ENCODE measurements at regions not wholly inside any gene's neighbourhood (a gene's known extent, or its start where the extent isn't known, plus 50 kb on each side); places are given as distances from the start of the nearest gene placed in this dataset.

DNA sequence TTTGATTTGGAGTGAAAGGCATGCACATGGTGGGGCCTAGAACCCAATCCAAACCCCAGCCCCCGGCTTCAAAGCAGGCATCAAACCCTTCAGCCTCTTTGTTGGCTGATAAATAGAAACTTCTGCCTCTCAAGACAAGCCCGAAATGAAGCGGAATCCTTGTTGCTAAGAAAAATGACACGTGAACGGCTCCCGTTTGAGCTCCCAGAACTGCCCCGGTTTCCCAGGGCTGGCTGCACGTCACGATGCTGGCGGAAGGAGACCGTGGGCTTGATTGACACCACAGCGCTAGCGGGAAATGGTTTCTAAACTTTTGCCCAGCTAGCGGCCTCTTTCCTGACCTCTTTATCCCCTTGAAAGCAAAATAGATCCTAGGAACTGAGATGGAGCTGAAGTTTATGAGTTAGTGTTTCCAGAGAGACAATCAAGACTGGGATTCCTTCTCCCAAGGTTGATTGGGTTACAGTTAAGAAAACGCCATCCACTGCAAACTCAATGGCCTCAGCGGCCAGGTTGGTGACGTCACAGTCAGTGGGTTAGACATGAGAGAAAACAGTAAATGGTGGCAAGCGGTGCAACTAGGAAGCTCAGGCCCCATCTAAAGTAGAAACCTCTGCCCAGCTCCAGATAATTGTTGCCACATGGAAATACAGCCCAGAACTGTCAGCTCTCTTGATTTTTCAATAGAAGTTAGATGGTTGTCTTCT, 117.0 kb downstream of the ANKRD60 start:
- no peak for DNase-seq (ENCODE audit: low read depth)

DNA sequence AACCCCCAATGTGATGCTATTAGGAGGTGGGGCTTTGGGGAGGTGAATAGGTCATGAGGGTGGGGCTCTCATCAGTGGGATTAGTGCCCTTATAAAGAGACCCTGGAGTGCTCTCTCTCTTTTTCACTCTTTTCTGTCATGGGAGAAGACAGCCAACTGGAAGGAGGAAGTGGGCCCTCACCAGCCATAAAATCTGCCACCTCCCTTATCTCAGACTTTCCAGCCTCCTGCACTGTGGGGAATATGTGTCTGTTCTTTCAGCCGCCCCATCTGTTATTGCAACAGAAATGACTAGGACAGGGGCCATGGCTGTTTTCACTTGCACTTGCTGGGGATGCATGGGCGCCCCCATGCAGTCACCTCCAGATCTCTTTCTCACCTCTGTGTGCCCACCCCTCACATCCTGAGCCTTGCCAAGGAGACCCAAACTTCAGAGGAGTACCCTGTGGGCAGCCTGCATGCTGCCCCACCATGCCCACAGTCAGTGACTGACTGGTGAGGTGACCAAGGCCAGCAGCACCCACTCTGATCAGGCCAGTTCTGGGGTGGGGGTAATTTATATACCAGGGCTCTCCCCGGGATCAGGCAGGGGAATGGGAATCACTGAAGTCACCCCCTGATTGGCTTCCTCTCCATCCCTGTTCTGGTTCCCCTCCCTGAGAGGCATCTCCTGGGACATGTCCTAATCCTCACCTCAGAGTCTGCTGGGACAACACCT, 118.4 kb downstream of the ANKRD60 start:
- DNase-seq (ENCODE audit: low read depth): no peak

DNA sequence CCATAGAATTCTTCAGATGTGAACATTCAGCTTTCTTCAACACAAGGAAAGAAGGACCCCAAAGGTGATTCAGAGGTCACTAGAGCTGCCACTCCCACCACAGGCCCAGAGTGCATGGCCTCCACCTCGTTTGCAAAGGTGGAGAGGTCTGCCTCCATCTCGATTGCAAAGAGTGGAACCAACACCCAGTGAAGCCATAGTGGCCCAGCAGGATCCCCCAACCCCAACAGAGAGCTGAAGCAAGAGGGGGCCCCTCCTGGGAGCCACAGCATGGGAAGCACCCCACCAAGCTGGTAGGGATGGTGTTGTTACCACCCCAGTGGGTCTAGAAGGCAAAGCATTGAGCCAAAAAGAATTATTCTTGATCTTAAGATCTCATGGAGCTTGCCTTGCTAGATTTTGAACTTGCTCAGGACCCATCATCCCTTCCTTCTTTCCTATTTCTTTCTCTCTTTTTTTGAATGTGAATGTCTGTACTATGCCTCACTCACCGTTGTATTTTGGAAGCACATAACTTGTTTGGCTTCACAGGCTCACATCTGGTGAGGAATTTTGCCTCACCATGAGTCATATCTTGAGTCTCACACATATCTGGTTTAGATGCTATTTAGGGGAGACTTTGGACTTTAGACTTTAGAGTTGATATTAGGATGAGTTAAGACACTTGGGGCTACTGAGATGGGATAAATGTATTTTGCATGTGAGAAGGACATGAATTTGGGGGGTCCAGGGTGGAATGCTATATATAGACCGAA, 119.2 kb downstream of the ANKRD60 start:
- DNase-seq (ENCODE audit: low read depth): peak; percentile 80

DNA sequence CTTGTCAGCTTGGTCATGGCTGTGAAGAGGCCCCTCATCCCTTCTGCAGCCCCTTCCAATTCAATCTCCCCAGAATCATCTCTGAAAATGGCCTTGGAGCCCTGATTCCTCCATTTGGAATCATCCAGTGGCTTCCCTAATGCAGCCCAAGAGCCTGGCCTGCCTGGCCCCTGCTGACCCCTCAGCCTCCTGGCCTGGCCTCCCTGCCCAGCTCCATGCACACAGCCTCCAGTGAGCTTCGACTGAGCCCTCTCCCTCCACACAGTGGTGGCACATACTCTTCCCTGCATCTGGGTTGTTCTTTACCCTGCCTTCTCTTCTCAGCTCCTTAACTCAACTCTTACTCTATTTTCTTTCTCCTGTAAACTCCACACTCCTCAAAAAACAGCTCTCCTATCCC, 120.9 kb downstream of the ANKRD60 start:
- DNase-seq (ENCODE audit: low read depth): no peak

DNA sequence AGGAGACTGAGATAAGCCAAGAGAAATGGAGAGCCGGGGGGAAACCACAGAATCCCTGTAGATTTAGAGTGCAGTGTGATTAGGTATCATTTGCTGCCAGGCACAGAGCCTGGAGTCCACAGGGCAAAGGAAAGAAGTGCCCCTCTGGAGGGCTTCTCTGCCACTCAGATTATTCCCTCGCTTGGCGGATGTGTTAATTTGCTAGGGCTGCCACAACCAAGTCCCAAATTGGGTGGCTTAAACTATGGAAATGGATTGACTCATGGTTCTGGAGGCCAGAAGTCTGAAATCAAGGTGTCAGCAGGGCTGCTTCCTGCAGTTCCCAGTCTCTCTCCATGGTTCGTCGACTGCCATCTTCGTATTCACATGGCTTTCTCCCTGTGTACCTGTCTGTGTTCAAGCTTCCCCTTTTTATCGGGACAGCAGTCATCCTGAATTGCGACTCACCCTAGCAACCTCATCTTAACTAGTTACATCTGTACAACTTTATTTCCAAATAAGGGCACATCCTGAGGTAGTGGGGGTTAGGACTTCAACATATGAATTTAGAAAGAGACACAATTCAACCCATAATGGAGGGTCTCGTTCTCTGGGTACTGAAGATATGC, 122.2 kb downstream of the ANKRD60 start:
- DNase-seq (ENCODE audit: low read depth): no peak

DNA sequence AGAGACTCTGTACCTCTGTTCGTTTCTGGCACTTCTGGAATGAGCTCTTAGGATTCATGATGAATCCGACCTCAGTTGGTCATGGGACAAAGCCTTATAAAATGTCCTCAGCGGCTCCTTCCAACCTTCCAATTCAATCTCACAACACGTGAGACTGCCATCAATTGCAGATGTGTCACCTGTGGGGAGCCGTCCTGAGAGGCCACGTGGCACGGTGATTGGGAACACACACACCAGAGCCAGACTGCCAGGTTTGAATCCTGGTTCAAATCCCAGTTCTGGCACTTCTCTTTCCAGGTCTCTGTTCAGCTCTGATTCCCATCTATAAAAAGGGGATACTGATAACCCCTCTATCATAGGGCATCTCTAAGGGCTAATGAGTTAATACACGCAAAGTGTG, 124.5 kb downstream of the ANKRD60 start:
- no peak for DNase-seq (ENCODE audit: low read depth)

DNA sequence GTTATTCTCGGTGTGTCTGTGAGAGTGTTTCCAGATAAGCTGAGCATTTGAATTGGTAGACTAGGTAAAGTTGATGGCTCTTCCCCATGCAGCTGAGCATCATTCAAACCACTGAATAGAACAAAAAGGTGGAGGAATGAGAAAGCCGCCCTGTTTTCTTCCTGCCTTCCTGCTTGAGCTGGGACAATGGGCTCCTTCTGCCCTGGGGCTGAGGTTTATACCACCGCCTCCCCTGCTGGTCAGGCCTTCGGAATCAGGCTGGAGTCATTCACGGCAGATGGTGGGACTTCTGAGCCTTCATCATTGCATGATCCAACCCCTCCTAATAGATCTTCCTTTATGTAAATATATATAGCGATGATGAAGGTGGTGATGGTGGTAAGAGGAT, 124.9 kb downstream of the ANKRD60 start:
- no peak for DNase-seq (ENCODE audit: low read depth)

DNA sequence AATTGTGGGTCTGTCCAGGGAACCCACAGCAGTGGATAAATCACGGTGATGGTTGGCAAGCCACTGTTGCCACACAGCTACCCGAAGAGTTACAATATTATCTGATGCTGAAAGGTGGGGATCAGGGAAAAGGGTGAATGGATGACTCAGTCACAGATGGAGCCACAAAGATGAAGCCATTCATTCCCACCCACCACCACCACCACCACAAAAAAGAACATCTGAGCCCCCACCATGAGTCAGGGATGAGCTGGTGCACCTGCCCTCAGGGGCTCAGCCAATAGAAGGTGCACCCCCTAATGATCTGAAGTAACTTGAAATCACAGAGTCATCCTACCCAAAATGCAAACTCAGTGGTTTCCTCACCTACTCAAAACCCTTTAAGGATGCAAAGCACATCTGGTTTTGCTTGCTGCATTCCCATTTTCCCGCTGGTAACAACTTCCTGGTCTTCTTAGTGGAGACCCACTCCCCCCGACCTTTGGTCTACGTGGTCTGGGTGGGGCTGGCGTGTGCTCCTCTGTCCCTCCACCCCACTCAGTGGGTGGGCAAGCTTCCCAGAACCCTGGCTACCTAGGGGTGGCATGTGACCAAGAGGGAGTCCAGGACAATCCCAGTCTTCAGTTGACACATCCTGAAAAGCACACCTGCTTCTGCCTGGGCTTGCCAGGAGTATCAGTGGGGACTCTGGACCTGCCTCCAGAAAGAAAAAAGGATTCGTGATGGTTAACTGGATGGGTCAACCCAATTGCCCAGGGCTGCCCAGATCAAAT, 125.5 kb downstream of the ANKRD60 start:
- no peak for DNase-seq (ENCODE audit: low read depth)

DNA sequence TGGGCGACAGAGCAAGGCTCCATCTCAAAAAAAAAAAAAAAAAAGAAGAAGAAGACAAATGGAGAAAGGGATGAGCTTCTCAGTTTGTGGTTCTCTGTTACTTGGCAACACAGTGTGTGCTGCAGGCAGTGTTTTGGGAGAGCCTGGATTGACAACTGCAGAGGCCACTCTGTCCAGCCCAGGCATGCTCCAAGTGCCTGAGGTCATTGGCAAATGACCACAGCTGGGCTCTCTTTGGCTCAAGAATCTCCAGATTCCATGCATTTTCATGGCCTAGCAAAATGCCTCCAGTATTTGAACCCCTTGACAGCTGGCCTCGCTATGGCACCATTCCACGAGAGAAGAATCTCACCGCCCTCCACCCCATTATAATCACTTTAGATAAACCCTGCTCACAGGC, 126.2 kb downstream of the ANKRD60 start:
- DNase-seq (ENCODE audit: low read depth): no peak

DNA sequence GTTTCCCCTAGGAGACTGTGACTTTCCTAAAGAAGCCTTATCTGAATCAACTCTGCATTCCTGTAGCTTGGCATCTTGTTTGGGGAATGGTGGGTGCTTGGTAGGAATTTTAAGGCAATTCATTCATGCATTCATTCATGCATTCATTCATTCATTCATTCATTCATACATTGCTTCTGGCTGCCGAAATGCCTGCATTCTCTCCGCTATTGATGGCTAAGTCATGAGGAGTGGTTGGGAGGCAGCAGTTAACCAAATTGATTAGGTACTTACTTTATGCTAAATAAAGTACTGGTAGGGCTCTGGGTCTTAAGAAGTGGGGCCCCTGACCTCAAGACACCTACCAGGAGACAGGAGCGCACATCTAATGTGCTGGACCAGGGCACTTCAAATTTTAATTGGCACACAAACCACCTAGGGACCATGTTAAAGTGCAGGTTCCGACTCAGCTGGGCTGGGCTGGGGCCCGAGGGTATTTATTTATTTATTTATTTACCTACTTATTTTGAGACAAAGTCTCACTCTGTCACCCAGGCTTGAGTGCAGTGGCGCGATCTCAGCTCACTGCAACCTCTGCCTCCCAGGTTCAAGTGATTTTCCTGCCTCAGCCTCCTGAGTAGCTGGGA, 127.6 kb downstream of the ANKRD60 start:
- DNase-seq (ENCODE audit: low read depth): no peak

DNA sequence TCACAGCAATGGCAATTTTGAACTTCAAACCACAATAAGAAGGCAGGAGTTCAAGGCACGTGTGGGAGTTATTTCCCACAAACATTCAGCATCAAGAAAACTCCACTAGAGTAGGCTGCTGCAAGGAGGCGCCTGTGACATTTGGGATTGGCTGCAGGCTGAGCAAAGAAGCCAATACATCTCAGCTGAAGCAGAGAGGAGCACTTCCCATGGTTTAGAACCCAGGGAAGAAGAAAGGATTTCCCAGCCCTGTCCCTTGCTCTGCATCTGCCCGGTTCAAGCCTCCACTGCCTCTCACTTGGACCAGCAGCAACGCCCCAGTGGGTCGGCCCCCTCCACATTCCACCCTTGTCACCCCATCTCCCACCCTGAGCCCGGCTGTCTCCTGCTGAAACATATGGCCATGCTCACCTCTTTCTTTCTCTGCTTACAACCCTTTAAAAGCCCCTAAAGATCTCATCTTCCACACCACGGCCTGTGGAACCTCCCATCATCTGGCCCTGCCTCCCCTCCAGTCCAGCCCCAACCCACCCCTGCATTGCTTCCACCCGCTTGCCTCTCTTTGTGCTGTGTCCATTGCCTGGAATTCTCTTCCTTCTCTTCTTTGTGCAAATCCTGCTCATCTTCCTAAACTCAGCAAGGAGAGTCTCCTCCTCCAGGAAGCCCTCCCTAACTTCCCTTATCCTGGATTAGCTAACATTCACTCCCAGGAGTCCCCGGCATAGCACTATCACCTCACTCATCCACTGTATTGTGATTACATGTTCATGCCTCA, 128.3 kb downstream of the ANKRD60 start:
- DNase-seq (ENCODE audit: low read depth): no peak

DNA sequence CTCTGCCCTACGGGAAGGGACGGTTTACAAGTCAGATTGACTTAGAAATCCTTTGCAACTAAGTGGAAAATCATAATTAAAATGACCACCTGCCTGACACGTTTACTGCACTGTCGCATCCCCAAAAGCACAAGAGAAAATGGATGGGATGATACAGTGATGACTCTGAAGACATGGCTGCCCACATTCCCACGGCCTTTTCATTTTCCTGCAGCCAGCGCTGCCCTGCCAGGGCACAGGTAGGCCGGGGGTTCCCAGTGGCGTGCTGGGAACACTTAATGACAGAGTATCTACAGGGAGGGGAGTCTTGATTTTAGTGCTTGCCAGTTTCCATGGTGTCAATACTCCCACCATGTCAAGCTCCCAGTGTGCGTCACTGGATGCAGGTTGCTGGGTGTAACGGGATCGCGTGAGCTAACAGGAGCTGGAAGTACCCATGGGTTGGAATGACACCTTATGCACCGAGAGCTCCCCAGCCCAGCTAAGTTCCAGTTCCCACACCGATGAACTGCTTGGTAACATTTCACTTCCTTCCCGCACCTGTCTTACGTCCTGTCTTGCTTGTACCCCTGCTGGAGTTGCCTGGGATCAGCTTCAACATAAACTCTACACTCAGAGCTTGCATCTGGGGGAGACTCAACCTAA, 129.0 kb downstream of the ANKRD60 start:
- DNase-seq (ENCODE audit: low read depth): no peak

DNA sequence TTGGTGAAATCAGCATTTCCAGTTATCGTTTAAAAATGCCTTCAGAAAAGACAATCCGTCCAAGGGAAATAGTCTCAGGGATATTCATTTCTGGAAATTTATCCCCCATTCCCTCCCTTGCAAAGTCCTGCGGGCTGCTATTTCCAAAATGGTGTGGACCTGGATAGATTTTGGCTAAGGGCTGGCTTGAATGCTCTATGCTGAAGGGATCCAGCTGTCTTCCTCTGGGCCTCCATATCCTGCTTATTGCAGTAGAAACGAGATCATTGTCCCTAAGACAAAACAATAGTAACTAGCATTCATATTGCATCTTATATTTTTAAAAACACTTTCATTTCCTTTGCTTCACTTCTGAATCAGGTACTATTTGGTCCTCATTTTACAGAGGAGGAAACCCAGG, 129.9 kb downstream of the ANKRD60 start:
- no peak for DNase-seq (ENCODE audit: low read depth)

DNA sequence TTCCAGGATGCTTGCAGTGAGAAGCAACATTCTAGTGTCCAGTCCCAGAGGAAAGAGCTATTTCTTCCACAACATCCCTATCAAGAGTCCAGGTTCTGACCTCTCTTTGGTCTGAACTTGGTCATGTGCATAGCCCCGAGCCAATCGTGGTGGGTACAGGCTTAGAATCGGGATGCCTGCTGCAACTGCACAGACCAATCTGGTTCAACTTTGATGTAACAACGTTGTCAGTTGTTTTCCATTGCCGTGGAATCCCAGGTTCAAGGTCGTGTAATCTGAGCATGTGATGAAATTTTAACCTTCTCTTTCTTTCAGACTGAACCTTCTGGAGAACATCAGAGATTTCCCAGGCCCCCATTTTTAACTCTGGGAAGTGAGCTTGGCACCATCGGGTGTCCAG, 130.5 kb downstream of the ANKRD60 start:
- DNase-seq (ENCODE audit: low read depth): no peak

DNA sequence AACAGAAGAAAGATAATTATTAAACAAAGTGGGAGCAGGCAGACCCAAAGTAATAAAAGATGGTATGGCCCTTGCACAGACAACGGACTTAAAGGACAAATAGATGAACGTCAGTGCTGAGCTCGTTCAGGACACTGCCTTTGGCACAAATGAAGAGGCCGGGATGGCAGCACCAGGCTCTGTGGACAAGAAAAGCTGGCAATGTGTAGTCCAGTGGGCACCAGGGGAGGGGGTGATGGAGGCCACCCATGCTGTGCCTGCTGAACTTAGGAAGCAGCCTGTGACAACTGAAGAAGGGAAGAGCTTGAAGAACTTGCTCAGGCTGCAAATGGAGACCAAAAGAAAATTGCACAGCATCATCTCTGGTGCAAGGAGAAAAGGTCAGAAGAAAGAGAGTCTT, 131.0 kb downstream of the ANKRD60 start:
- no peak for DNase-seq (ENCODE audit: low read depth)

DNA sequence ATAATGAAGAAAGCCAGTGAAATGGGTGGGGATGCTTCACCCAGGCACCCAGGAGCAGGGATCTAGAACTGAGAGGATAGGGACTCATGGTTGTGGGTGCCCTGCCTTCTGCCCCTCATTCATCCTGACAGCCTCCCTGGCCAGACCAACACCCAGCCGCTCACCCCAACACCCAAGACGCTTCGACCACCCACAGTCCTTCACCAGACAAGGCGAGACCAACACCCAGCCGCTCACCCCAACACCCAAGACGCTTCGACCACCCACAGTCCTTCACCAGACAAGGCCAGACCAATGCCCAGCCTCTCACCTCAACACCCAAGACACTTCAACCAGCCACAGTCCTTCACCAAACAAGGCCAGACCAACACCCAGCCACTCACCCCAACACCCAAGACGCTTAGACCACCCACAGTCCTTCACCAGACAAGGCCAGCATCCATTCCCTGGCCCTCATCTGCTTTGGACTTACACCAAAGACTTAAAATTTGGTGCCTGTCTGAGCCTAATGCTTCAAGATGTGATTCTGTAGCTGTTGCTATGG, 131.5 kb downstream of the ANKRD60 start:
- DNase-seq (ENCODE audit: low read depth): no peak

DNA sequence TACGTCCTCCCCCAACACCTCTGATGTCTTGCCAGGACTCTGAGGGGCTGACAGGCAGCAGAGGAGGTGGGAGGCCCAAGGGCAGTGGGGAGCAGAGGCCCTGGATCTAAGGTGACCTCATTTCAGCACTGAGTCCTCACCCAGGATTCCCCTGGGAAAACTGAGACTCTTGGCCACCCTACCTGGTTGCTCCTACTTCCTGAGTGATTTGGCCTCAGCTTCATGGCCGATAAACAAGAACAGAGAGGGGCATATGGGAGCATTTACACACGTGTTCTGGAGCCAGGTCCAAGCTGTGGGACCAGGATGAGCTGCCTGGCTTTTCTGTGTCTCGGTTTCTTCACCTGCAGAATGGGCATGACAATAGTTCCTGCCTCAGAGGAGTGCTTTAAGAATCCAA, 133.8 kb downstream of the ANKRD60 start:
- no peak for DNase-seq (ENCODE audit: low read depth)

DNA sequence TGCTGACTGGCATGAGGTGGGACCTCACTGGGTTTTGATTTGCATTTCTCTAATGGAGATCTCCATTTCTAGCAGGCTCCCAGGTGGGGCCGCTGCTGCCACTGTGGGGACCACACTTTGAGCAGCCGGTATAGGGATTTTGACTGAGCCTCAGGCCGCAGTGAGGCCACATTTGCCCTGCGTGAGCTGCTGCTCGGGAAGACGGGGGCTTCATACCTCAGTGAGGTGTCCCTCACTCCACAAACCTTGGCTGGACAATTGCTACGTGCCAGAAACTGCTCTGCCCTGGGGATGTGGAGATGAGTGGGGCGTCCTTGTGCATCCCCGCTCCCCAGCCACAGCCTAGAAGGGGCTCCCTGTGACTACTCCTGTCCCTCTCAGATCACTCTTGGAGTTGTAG, 134.3 kb downstream of the ANKRD60 start:
- DNase-seq (ENCODE audit: low read depth): no peak

DNA sequence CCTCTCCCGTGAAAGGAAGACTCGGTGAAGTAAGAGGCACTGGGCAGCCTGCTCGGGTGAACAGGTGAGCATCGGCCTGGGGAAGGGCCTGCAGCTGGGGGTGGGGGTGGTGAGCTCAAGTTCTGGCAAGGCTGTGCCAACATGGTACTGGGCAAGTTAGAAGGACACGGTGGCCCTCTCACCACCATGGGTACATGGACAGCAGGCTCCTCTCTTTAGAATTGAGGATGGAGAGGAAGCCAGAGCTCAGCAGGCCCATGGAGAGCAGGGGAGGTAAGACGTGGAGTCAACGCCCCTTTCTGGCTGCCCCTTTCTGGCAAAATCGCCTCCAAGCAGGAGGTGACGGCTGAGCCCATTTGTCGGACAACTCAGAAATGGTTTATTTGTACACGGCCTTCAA, 135.6 kb downstream of the ANKRD60 start:
- DNase-seq (ENCODE audit: low read depth): no peak

DNA sequence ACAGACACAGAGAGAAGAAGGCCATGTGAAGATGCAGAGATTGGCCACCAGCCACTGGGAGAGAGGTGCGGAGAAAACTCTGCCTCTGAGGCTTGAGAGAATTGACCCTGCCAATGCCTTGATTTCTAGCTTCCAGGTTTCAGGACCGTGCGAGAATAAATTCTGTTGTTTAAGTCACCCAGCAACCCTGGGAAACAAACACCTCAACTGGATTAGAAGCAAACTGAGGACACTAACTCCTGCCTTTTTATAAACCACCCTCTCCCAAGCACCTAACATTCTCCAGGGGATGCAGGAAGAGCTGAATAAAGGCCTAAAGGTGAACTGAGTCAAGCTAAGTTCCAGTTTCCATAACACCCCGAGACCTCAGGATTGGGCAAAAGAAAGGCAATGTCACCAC, 136.1 kb downstream of the ANKRD60 start:
- no peak for DNase-seq (ENCODE audit: low read depth)

Measured in non-pigmented ciliary epithelial cell (primary cell).